Trophoblast cell (in vitro differentiated cells and primary cell): ENCODE measurements at regions not wholly inside any gene's neighbourhood (a gene's known extent, or its start where the extent isn't known, plus 50 kb on each side); places are given as distances from the start of the nearest gene placed in this dataset.
A peak's percentile ranks its signal among the peaks of the same experiment; 100 is the strongest.

ENCODE experiments used
- DNase-seq, 2 donors: peaks; one replicate each; pipeline ENCODE4 v3.0.0-alpha.2; 2016
- H2AFZ ChIP-seq: 2 replicates; pipeline ENCODE4 v1.6.1; 2013; ENCODE audit warnings: low read length, moderate library complexity, mild to moderate bottlenecking; ENCODE audit not compliant: insufficient read depth, poor library complexity
- H2AK5ac ChIP-seq: 2 replicates; pipeline ENCODE4 v1.6.1; 2013; ENCODE audit warnings: mild to moderate bottlenecking, low read length
- H2BK120ac ChIP-seq: 2 replicates; pipeline ENCODE4 v1.6.1; 2013; ENCODE audit warnings: low read length, mild to moderate bottlenecking, moderate library complexity; ENCODE audit not compliant: insufficient read depth, poor library complexity
- H2BK12ac ChIP-seq: 2 replicates; pipeline ENCODE4 v1.6.1; 2013; ENCODE audit warnings: mild to moderate bottlenecking, low read length, moderate library complexity
- H2BK5ac ChIP-seq: 2 replicates; pipeline ENCODE4 v1.6.1; 2013; ENCODE audit warnings: low read length, low read depth, moderate library complexity, mild to moderate bottlenecking; ENCODE audit not compliant: poor library complexity
- H3K14ac ChIP-seq: 2 replicates; pipeline ENCODE4 v1.6.1; 2013; ENCODE audit warnings: mild to moderate bottlenecking, low read length
- H3K18ac ChIP-seq: 2 replicates; pipeline ENCODE4 v1.6.1; 2013; ENCODE audit warnings: mild to moderate bottlenecking, low read length
- H3K23ac ChIP-seq: 2 replicates; pipeline ENCODE4 v1.6.1; 2013; ENCODE audit warnings: low read length
- H3K27ac ChIP-seq: 2 replicates; pipeline ENCODE4 v1.5.1; 2013; ENCODE audit warnings: low read depth, mild to moderate bottlenecking, inconsistent platforms, low read length, moderate library complexity
- H3K27me3 ChIP-seq: 2 replicates; pipeline ENCODE4 v1.6.1; 2013; ENCODE audit warnings: inconsistent platforms, mild to moderate bottlenecking, low read length, moderate library complexity; ENCODE audit not compliant: insufficient read depth
- H3K36me3 ChIP-seq, 2 experiments: 1 replicate in 1 of 2; 2 replicates in 1 of 2; pipeline ENCODE4 v1.6.1; 2013; ENCODE audit warnings: low read length in 2 of 2, mild to moderate bottlenecking in 2 of 2, moderate library complexity in 1 of 2; ENCODE audit not compliant: insufficient read depth in 2 of 2, control insufficient read depth in 1 of 2
- H3K4ac ChIP-seq: 2 replicates; pipeline ENCODE4 v1.6.1; 2013; ENCODE audit warnings: low read depth, mild to moderate bottlenecking, low read length, moderate library complexity
- H3K4me1 ChIP-seq, 2 experiments: 1 replicate in 1 of 2; 2 replicates in 1 of 2; pipeline ENCODE4 v1.6.1; 2013; ENCODE audit warnings: low read length in 2 of 2, mild to moderate bottlenecking in 2 of 2, moderate library complexity in 1 of 2; ENCODE audit not compliant: insufficient read depth in 2 of 2, control insufficient read depth in 1 of 2
- H3K4me2 ChIP-seq: 2 replicates; pipeline ENCODE4 v1.6.1; 2013; ENCODE audit warnings: inconsistent platforms, mild to moderate bottlenecking, low read length, moderate library complexity
- H3K4me3 ChIP-seq: 2 replicates; pipeline ENCODE4 v1.5.1; 2013; ENCODE audit warnings: mild to moderate bottlenecking, low read depth, low read length, inconsistent platforms
- H3K79me1 ChIP-seq: one replicate; pipeline ENCODE4 v1.6.1; 2013; ENCODE audit warnings: low read length
- H3K79me2 ChIP-seq: 2 replicates; pipeline ENCODE4 v1.6.1; 2013; ENCODE audit warnings: low read length, mild to moderate bottlenecking; ENCODE audit not compliant: control insufficient read depth, insufficient read depth, poor library complexity
- H3K9ac ChIP-seq: 2 replicates; pipeline ENCODE4 v1.6.1; 2013; ENCODE audit warnings: mild to moderate bottlenecking, low read length
- H3K9me3 ChIP-seq: 2 replicates; pipeline ENCODE4 v1.6.1; 2013; ENCODE audit warnings: low read depth, mild to moderate bottlenecking, control low read depth, inconsistent platforms, low read length; ENCODE audit not compliant: insufficient read depth
- H4K12ac ChIP-seq: 2 replicates; pipeline ENCODE4 v1.6.1; 2013; ENCODE audit warnings: low read depth, mild to moderate bottlenecking, low read length, moderate library complexity
- H4K8ac ChIP-seq: 2 replicates; pipeline ENCODE4 v1.6.1; 2013; ENCODE audit warnings: low read depth, mild to moderate bottlenecking, low read length, moderate library complexity
- H4K91ac ChIP-seq: one replicate; pipeline ENCODE4 v1.6.1; 2013; ENCODE audit warnings: low read depth, mild to moderate bottlenecking, low read length, moderate library complexity
- WGBS: extraction: QIAGEN DNeasy Blood & Tissue Kit; methylation state at CpG from one replicate; pipeline ENCODE4 v1.1.7; 2013; ENCODE audit warnings: missing lambda C conversion rate; ENCODE audit not compliant: insufficient read length, insufficient coverage; ENCODE audit errors: extremely low coverage; 5-methylcytosine and 5-hydroxymethylcytosine counted together

DNA sequence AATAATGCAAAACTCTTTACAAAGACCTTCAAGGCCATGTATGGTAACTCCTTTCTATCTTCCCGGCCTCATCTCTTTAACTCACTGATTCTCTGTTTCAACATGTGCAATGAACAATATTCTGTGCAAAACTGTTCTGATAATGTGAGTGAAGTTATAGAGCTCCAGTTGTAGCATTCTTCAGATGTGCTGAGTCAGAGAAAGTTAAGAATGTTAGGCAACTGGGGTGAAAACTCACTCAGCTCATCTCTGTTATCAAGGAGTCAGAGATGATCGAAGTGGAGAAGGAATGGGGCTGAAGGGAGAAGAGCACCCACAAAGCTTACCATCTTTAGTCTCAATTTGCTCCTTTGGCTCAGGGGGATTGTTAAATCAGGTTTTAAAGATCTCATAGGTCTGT is 344.7 kb upstream of the NPSR1 start:
- Histone ChIP-seq H3K9me3 (no peaks in the 10 kb centered on the region), H3K4me3 (no peak overlapping the region), H4K91ac (no peak overlapping the region), H4K8ac (no peak overlapping the region), H3K14ac (no peak overlapping the region), H2AFZ (no peak overlapping the region), H2BK12ac (no peak overlapping the region), H3K79me2 (no peaks in the 10 kb centered on the region), H3K9ac (no peak overlapping the region), H2BK5ac (no peak overlapping the region), H3K23ac (no peak overlapping the region), H3K79me1 (no peaks in the 10 kb centered on the region), H2AK5ac (no peak overlapping the region), H3K27ac (no peak overlapping the region), H2BK120ac (no peak overlapping the region), H3K27me3 (no peaks in the 10 kb centered on the region), H3K18ac (no peak overlapping the region), H3K36me3 (no peaks in the 10 kb centered on the region), H3K4ac (no peak overlapping the region), H3K4me1 (peaks cover 0 to 2% of the 10 kb centered on the region in 2 experiments), H3K4me2 (no peak overlapping the region), H4K12ac (no peak overlapping the region)
- no peak for DNase-seq
- WGBS: no CpG with 5 or more reads among the region's 2 CpGs

DNA sequence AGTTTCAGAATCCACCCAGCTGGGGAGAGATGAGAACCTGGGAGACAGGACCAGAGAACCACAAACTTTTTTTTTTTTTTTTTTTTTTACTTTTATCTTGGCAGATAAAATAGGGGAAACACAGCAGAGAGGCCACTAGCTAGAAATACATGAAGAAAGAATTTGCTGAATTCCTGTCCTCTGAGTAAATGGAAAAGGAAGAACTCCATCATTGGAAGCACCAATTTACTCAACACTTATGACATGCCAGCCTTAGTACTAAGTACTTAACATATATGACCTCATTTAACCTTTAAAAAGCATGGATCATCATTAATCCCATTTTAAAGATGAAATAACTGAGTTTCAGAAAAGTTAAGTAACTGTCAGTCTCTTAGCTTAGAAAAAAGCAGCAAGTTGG is 343.0 kb upstream of the NPSR1 start:
- Histone ChIP-seq H4K12ac (no peak overlapping the region), H3K14ac (no peak overlapping the region), H3K4me2 (no peak overlapping the region), H4K8ac (no peak overlapping the region), H3K4ac (no peak overlapping the region), H3K23ac (no peak overlapping the region), H3K27me3 (no peaks in the 10 kb centered on the region), H3K79me2 (no peaks in the 10 kb centered on the region), H3K79me1 (no peaks in the 10 kb centered on the region), H4K91ac (no peak overlapping the region), H2BK5ac (no peak overlapping the region), H3K9ac (no peak overlapping the region), H2AK5ac (no peak overlapping the region), H3K4me3 (no peak overlapping the region), H3K18ac (no peak overlapping the region), H2BK120ac (no peak overlapping the region), H3K9me3 (no peaks in the 10 kb centered on the region), H2AFZ (no peak overlapping the region), H3K36me3 (no peaks in the 10 kb centered on the region), H2BK12ac (no peak overlapping the region), H3K27ac (no peak overlapping the region), H3K4me1 (peaks cover 0 to 2% of the 10 kb centered on the region in 2 experiments)
- peak in 1 of 2 donors; percentile 71 for DNase-seq

DNA sequence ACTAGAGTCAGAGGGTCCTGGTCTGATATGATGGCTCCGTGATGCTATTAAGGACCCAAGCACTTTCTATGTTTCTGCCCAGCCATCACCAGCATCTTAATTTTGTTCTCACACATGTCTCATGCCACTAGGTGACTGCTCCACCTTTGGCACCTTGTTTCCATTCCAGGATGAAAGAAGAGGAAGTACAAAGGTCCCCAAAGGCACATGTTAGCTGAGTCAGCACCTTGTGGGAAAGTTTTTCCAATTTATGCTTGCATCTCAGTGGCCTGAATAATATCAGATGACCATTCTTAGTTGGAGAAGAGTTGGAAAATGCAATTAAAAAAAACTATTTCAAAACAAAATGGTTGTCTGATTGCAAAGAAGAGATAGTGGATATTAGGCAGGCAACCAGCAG is 341.0 kb upstream of the NPSR1 start:
- H3K79me1 ChIP-seq: peaks cover 2% of the 10 kb centered on the region
- H3K4ac ChIP-seq: no peak overlapping the region
- no peak overlapping the region for H3K18ac ChIP-seq
- no peak overlapping the region for H2BK120ac ChIP-seq
- no peak overlapping the region for H3K4me2 ChIP-seq
- H2AK5ac ChIP-seq: no peak overlapping the region
- no peaks in the 10 kb centered on the region for H3K79me2 ChIP-seq
- H2BK5ac ChIP-seq: no peak overlapping the region
- no peaks in the 10 kb centered on the region for H3K27me3 ChIP-seq
- H2AFZ ChIP-seq: no peak overlapping the region
- no peak overlapping the region for H4K8ac ChIP-seq
- no CpG with 5 or more reads among the region's 1 CpG for WGBS
- DNase-seq: no peak
- H3K23ac ChIP-seq: no peak overlapping the region
- H3K9me3 ChIP-seq: no peaks in the 10 kb centered on the region
- no peak overlapping the region for H4K12ac ChIP-seq
- no peak overlapping the region for H2BK12ac ChIP-seq
- H3K27ac ChIP-seq: no peak overlapping the region
- no peaks in the 10 kb centered on the region for H3K36me3 ChIP-seq
- H4K91ac ChIP-seq: no peak overlapping the region
- no peak overlapping the region for H3K4me3 ChIP-seq
- no peak overlapping the region for H3K14ac ChIP-seq
- no peak overlapping the region for H3K9ac ChIP-seq
- H3K4me1 ChIP-seq: peaks cover 0 to 4% of the 10 kb centered on the region in 2 experiments

DNA sequence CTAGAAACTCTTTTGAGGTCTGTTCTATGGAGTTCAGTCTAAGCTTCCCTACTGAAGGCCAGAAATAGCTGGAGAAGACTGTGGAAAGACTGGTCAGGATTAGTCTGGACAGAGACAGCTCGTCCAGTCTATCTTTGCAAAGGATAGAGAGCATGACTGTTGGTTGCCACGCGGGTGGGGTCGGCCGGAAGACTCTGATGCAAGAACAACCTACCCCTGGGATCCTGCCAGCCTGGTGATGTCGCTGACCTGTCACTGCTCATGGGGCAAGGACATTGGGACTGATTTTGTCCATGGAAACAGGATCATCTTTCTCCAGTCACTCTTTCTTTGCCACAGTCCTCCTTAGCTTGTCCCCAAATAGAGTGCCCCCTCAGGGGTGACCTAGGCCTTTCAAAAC is 337.6 kb upstream of the NPSR1 start:
- Histone ChIP-seq H3K79me1 (peaks cover 2% of the 10 kb centered on the region), H3K36me3 (no peaks in the 10 kb centered on the region), H3K27me3 (no peaks in the 10 kb centered on the region), H2BK5ac (no peak overlapping the region), H3K23ac (no peak overlapping the region), H3K9me3 (no peaks in the 10 kb centered on the region), H4K8ac (no peak overlapping the region), H4K12ac (no peak overlapping the region), H3K4ac (no peak overlapping the region), H3K27ac (no peak overlapping the region), H3K14ac (no peak overlapping the region), H2BK12ac (no peak overlapping the region), H2AFZ (no peak overlapping the region), H3K18ac (no peak overlapping the region), H4K91ac (no peak overlapping the region), H2AK5ac (no peak overlapping the region), H2BK120ac (no peak overlapping the region), H3K4me1 (peaks cover 0 to 2% of the 10 kb centered on the region in 2 experiments), H3K4me2 (no peak overlapping the region), H3K9ac (no peak overlapping the region), H3K79me2 (no peaks in the 10 kb centered on the region), H3K4me3 (no peak overlapping the region)
- no CpG with 5 or more reads among the region's 6 CpGs for WGBS
- DNase-seq: no peak
